PC-3 (cell line): ENCODE measurements at regions not wholly inside any gene's neighbourhood (a gene's known extent, or its start where the extent isn't known, plus 50 kb on each side); places are given as distances from the start of the nearest gene placed in this dataset.

Experiments
- ATAC-seq: fragments of 200-7000 bp; cut with Tn5 transposase; 2 replicates; pipeline ENCODE4 v1.9.1; 2020; ENCODE audit warnings: mild to moderate bottlenecking, moderate library complexity
- BruUV-seq: library from RNA; stranded (reverse); fragments of 400-500 nt; replicated peaks from 2 replicates; lab custom pipeline; 2021; lab: Mats Ljungman, UMichigan
- CTCF ChIA-PET: fragments of 300-600 bp; sonication (Branson Sonifier 250); formaldehyde crosslinking; loops from one replicate; lab custom pipeline; 2022; ENCODE audit warnings: antibody characterized with exemption; lab: Charles Lee
- POLR2A ChIA-PET: fragments of 300-600 bp; sonication (Branson Sonifier 250); formaldehyde crosslinking; loops from one replicate; lab custom pipeline; 2022; ENCODE audit warnings: antibody characterized with exemption; ENCODE audit not compliant: unreplicated experiment; lab: Charles Lee
- DNase-seq: peaks from one replicate; pipeline ENCODE4 v3.0.0-alpha.2; 2015
- H2AFZ ChIP-seq: fragments of 300-600 bp; sonication (generic); 2 replicates; pipeline ENCODE4 v1.6.0; 2016; ENCODE audit warnings: antibody characterized with exemption, low read length
- H3F3A ChIP-seq: fragments of 300-600 bp; sonication (generic); one replicate; pipeline ENCODE4 v1.6.0; 2017; ENCODE audit warnings: antibody characterized with exemption, low read length, control low read depth, mild to moderate bottlenecking; ENCODE audit not compliant: unreplicated experiment
- H3K27ac ChIP-seq: fragments of 300-600 bp; sonication (generic); 2 replicates; pipeline ENCODE4 v1.5.1; 2016; ENCODE audit warnings: mild to moderate bottlenecking, low read length
- H3K27me3 ChIP-seq: fragments of 300-600 bp; sonication (generic); 2 replicates; pipeline ENCODE4 v1.6.1; 2016; ENCODE audit warnings: low read length, mixed read lengths
- H3K36me3 ChIP-seq: fragments of 300-600 bp; sonication (generic); 2 replicates; pipeline ENCODE4 v1.6.1; 2016; ENCODE audit warnings: low read depth, mixed run types, low read length, mixed read lengths
- H3K4me1 ChIP-seq: fragments of 300-600 bp; sonication (generic); 2 replicates; pipeline ENCODE4 v1.5.1; 2016; ENCODE audit warnings: low read length; ENCODE audit not compliant: insufficient read depth
- H3K4me2 ChIP-seq: fragments of 300-600 bp; sonication (generic); 2 replicates; pipeline ENCODE4 v1.6.0; 2016; ENCODE audit warnings: low read length
- H3K4me3 ChIP-seq: fragments of 300-600 bp; sonication (generic); 2 replicates; pipeline ENCODE4 v1.5.1; 2016; ENCODE audit warnings: mild to moderate bottlenecking, low read length, mixed read lengths
- H3K79me2 ChIP-seq: fragments of 300-600 bp; sonication (generic); 2 replicates; pipeline ENCODE4 v1.6.1; 2017; ENCODE audit warnings: low read length, mixed read lengths
- H3K9ac ChIP-seq: fragments of 300-600 bp; sonication (generic); 2 replicates; pipeline ENCODE4 v1.6.0; 2016; ENCODE audit warnings: mild to moderate bottlenecking, low read length
- H3K9me2 ChIP-seq: fragments of 300-600 bp; sonication (generic); replicated peaks from 2 replicates; pipeline ENCODE4 v1.6.1; 2016; ENCODE audit warnings: mixed run types, low read length, mixed read lengths
- H3K9me3 ChIP-seq: fragments of 300-600 bp; sonication (generic); 2 replicates; pipeline ENCODE4 v1.6.1; 2016; ENCODE audit warnings: low read length, mixed read lengths
- H4K20me1 ChIP-seq: fragments of 300-600 bp; sonication (generic); 2 replicates; pipeline ENCODE4 v1.6.1; 2016; ENCODE audit warnings: low read length, mixed read lengths
- EZH2 ChIP-seq: fragments of 300-600 bp; sonication (generic); IDR thresholded peaks from one replicate; pipeline ENCODE4 v1.6.1; 2017; ENCODE audit warnings: antibody characterized with exemption, mild to moderate bottlenecking, low read length; ENCODE audit not compliant: unreplicated experiment
- EZH2phosphoT487 ChIP-seq: fragments of 300-600 bp; sonication (generic); IDR thresholded peaks from 2 replicates; pipeline ENCODE4 v1.6.1; 2018; ENCODE audit warnings: mild to moderate bottlenecking, antibody characterized with exemption, low read length, borderline replicate concordance
- intact Hi-C: fragments of 100-400 bp; cut with micrococcal nuclease; formaldehyde crosslinking; loops from 2 replicates; pipeline ENCODE4 v1.9.0; 2023
- TF ChIP-seq, protein P1 (sequence below): fragments of 300-600 bp; sonication (generic); conservative IDR thresholded peaks from 2 replicates; pipeline ENCODE4 v1.5.1; 2017; ENCODE audit warnings: antibody characterized with exemption, low read depth, mild to moderate bottlenecking, low read length

DNA sequence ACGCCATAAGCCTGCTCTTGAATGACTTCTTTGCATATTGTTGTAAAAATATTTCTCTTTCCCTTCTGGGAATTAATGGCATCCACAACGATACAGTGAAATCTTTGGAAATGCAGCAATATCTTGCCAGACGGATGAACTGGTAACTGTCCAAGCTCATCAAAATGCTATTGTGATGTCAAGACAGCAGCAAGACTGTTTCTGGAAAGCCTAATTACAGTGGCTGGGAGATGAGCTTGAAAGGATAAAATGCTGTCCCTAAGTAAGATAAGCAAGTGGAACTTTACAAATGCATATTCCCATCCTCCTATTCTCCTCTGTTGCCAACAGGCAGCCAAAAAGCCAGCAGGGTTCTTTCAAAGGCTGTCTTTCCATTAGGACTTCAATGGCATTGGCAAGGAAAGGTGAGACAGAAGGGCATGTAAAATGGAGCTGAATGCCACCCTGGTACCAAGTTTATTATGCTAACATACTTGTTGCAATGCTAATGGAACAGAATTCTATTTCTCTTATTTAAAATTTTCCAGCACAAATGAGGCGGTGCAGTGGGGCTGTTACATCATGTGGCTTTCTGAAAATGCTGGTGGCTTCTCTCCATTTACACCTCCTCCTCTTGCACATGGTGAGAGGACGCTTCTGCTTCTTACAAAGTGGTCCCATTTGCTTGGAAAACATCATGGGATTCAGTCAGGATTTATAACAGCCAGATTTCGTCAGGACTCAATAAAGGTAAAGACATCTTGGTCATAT is 178.3 kb upstream of the PTER start:
- H3K9me2 ChIP-seq = no peaks in the 10 kb centered on the region
- no peaks in the 10 kb centered on the region for H3F3A ChIP-seq
- H3K27me3 ChIP-seq = no peaks in the 10 kb centered on the region
- no peak for ATAC-seq
- no peak for DNase-seq
- H4K20me1 ChIP-seq = no peaks in the 10 kb centered on the region
- ChIA-PET POLR2A (no interaction called here), CTCF (no interaction called here)
- intact Hi-C loops = no loop called here
- H3K79me2 ChIP-seq = no peaks in the 10 kb centered on the region
- BruUV-seq = no TSS peak
- no peak overlapping the region for H3K4me3 ChIP-seq
- H2AFZ ChIP-seq = no peak overlapping the region
- TF ChIP-seq EZH2 (no peak), EZH2phosphoT487 (no peak)
- TF ChIP-seq, protein P1, sequence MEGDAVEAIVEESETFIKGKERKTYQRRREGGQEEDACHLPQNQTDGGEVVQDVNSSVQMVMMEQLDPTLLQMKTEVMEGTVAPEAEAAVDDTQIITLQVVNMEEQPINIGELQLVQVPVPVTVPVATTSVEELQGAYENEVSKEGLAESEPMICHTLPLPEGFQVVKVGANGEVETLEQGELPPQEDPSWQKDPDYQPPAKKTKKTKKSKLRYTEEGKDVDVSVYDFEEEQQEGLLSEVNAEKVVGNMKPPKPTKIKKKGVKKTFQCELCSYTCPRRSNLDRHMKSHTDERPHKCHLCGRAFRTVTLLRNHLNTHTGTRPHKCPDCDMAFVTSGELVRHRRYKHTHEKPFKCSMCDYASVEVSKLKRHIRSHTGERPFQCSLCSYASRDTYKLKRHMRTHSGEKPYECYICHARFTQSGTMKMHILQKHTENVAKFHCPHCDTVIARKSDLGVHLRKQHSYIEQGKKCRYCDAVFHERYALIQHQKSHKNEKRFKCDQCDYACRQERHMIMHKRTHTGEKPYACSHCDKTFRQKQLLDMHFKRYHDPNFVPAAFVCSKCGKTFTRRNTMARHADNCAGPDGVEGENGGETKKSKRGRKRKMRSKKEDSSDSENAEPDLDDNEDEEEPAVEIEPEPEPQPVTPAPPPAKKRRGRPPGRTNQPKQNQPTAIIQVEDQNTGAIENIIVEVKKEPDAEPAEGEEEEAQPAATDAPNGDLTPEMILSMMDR = no peak
- no peaks in the 10 kb centered on the region for H3K4me1 ChIP-seq
- H3K27ac ChIP-seq = no peak overlapping the region
- no peaks in the 10 kb centered on the region for H3K9me3 ChIP-seq
- no peaks in the 10 kb centered on the region for H3K36me3 ChIP-seq
- H3K4me2 ChIP-seq = no peak overlapping the region
- H3K9ac ChIP-seq = no peak overlapping the region

DNA sequence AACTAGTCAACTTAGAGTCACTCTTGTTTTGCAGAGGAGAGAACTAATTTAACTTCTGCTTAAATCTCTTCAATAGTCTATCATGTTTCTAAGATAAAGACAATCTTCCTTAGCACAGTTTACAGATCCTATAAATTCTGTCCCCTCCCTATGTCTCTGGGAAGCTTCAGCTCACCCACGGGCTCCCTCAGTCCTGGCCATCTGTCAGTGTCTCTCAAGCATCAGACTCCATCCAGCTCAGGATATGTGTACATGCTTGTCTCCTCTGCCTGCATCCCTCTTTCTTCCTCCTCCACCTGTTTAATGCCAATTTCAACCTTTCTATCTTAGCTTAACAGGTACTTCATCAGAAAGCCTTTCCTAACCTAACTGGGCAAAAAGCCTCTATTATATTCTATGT is 177.1 kb upstream of the PTER start:
- no peak overlapping the region for H3K4me2 ChIP-seq
- H3K4me3 ChIP-seq = no peak overlapping the region
- H4K20me1 ChIP-seq = no peaks in the 10 kb centered on the region
- no peak overlapping the region for H3K27ac ChIP-seq
- no TSS peak for BruUV-seq
- no peaks in the 10 kb centered on the region for H3K79me2 ChIP-seq
- ChIA-PET CTCF (no interaction called here), POLR2A (no interaction called here)
- H2AFZ ChIP-seq = no peak overlapping the region
- H3K9ac ChIP-seq = no peak overlapping the region
- intact Hi-C loops = no loop called here
- no peaks in the 10 kb centered on the region for H3F3A ChIP-seq
- no peak for TF ChIP-seq EZH2
- TF ChIP-seq EZH2phosphoT487 = no peak
- TF ChIP-seq, protein P1 = no peak
- ATAC-seq = no peak
- H3K9me3 ChIP-seq = no peaks in the 10 kb centered on the region
- H3K36me3 ChIP-seq = no peaks in the 10 kb centered on the region
- H3K9me2 ChIP-seq = no peaks in the 10 kb centered on the region
- no peaks in the 10 kb centered on the region for H3K4me1 ChIP-seq
- no peaks in the 10 kb centered on the region for H3K27me3 ChIP-seq
- DNase-seq = no peak

DNA sequence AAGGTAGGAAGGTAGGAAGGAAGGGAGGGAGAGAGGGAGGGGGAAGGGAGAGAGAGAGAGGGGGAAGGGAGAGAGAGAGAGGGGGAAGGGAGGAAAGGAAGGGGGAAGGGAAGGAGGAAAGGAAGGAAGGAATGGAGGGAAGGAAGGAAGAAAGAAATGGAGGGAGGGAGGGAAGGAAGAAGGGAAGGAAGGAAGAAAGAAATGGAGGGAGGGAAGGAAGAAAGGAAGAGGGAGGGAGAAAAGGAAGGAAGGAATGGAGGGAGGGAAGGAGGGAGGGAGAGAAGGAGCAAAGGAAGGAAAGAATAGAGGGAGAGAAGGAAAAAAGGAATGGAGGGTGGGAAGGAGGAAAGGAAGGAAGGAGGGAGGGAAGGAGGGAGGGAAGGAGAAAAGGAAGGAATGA is 176.4 kb upstream of the PTER start:
- H3K4me2 ChIP-seq = no peak overlapping the region

More for the DNA sequence above, 176.4 kb upstream of the PTER start:
- no peaks in the 10 kb centered on the region for H3K4me1 ChIP-seq
- intact Hi-C loops = no loop called here
- no TSS peak for BruUV-seq
- ChIA-PET CTCF (no interaction called here), POLR2A (no interaction called here)
- no peak overlapping the region for H3K9ac ChIP-seq
- no peaks in the 10 kb centered on the region for H4K20me1 ChIP-seq
- no peak overlapping the region for H2AFZ ChIP-seq
- H3K36me3 ChIP-seq = no peaks in the 10 kb centered on the region
- H3F3A ChIP-seq = no peaks in the 10 kb centered on the region
- H3K4me3 ChIP-seq = no peak overlapping the region
- no peak for ATAC-seq
- H3K9me3 ChIP-seq = no peaks in the 10 kb centered on the region
- no peaks in the 10 kb centered on the region for H3K9me2 ChIP-seq
- TF ChIP-seq EZH2phosphoT487 (no peak), EZH2 (no peak)
- TF ChIP-seq, protein P1 = no peak
- DNase-seq = no peak
- no peaks in the 10 kb centered on the region for H3K79me2 ChIP-seq
- H3K27ac ChIP-seq = no peak overlapping the region
- H3K27me3 ChIP-seq = no peaks in the 10 kb centered on the region
